Ecto neural progenitor cell (in vitro differentiated cells): ENCODE measurements at regions not wholly inside any gene's neighbourhood (a gene's known extent, or its start where the extent isn't known, plus 50 kb on each side); places are given as distances from the start of the nearest gene placed in this dataset.

Source experiments
- DNase-seq: peaks from one replicate; pipeline ENCODE4 v3.0.0-alpha.2; 2018; ENCODE audit warnings: low spot score

GRCh38 chr1:90650401-90650800 is 66.7 kb downstream of the BARHL2 start:
- no peak for DNase-seq

GRCh38 chr1:90640325-90640724 is 76.8 kb downstream of the BARHL2 start:
- no peak for DNase-seq

DNA sequence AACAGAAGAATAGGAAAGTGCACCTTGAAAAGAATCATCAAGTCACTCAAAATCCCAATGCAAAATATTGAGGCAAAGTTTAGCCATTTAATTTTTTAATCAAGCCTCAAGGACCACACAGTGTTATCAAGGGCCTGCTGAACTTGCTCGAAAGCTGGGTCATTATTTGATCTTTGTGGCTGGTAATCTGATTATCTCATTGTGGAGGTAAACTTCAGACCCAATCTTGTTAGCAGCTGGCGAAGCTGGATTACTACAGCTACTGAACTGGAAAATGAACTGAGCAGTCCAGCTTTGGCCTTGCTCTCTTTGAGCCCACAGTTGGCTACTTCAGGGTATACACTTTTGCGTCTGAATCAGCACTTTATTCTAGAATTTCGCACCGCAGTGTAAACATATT is 94.4 kb downstream of the BARHL2 start:
- no peak for DNase-seq

GRCh38 chr1:90621986-90622385 is 95.1 kb downstream of the BARHL2 start:
- no peak for DNase-seq

DNA sequence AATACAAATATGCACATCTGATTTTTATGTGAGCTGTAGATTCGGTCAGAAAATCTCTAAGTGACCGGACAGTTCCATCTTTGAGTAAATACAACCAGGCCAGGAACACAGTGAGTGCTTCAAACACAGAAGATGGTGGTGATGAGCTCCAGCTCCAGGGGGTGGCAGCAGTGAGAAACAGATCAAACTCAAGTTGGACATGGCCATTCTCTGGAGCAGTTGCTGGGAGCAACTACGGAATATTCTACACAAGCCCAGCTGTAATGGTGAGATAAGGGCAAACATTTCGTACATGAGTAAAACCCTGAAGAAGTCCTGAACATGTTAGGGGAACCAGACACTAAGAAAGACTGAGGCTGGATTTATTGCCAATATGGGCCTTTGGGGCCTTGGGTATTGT is 100.7 kb downstream of the BARHL2 start:
- DNase-seq, result no peak

DNA sequence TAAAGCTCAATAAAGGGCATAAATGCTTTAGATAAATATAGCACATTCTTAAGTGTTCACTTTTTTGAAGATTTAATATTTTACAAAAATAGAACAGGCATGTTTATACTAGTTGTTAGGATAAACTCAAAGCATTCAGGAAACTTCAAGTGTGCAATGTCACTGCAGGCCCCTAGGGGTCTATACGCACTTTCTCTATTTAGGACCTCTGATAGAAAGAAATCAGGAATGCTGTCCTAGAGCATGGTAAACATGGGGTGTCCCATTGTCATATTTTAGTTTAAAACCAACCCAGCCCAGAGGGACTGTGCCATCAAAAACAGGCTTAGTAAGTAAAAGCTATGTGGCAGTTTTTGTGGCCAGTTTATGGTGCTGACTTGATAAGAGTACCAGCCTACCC is 102.2 kb downstream of the BARHL2 start:
- DNase-seq, result no peak

GRCh38 chr1:90613371-90613770 is 103.7 kb downstream of the BARHL2 start:
- DNase-seq, result no peak

DNA sequence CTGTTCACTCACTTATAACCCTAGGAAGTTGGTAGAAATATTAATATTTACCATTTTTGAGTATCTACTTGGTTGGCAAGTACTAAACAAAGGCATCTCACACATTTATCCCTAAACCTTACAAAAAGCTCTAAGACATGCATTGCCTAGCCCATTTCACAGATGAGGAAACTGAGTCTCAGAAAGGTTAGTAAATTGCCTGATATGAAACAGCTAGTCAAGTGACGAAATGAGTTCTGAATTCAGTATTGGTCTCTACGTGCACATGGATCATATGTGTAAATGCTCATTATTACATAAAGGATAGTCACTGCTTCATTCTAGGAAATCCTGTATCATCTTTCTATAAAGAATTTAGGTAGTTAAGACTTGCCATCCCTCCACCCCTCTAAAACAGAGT is 105.1 kb downstream of the BARHL2 start:
- no peak for DNase-seq

- DNase-seq, result no peak
Observed at GRCh38 chr1:90607736-90608135, 109.4 kb downstream of the BARHL2 start.

DNA sequence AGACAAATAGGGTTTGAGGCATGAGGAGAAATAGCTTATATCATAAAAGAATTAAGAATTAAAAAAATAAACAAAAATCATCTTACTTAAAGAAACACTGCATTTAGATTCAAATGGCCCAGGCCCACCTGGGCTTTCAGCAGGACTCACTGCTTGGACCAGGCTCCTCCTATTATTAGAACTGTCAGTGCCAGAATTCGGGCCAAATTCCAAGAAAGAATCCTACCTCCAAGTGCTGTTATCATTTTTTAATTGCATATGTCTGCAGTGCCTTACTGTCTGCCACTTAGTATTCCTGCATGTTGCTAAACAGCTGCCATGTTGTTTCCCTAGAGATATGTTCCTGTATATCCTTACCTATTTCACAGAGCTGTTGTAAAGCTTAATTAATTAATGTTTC is 112.0 kb downstream of the BARHL2 start:
- no peak for DNase-seq

DNA sequence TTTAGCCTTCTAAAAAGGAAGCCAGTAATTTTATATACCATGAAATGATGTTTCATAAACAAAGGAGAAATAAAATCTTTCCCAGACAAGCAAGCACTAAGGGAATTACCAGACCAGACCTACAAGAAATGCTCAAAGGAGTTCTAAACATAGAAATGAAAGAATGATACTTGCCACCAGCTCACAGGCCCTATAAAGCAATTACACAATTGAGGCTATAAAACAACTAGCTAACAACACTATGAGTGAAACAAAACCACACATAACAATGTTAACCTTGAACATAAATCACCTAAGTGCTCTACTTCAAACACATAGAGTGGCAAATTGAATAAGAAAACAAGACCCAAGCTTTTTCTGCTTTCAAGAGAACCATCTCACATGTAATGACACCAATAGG is 123.8 kb downstream of the BARHL2 start:
- no peak for DNase-seq

DNA sequence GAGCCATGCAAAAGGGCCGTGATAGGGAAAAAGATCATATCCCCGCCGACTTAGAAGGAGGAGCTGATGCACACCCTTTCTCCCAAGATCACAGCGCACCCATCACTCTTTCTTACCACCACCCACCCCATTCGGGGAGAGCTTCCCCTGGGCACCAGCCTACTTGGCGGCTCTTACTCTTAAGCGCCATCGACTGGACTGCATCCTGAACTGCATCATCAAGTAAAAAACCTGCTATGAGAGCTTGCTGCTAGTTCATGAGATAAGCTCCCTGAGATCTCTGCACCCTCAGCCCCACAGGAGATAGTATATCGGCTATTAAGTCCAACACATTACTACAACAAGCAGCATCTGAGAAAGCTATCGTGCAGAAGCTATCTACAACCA is 125.1 kb downstream of the BARHL2 start:
- DNase-seq, result no peak

DNA sequence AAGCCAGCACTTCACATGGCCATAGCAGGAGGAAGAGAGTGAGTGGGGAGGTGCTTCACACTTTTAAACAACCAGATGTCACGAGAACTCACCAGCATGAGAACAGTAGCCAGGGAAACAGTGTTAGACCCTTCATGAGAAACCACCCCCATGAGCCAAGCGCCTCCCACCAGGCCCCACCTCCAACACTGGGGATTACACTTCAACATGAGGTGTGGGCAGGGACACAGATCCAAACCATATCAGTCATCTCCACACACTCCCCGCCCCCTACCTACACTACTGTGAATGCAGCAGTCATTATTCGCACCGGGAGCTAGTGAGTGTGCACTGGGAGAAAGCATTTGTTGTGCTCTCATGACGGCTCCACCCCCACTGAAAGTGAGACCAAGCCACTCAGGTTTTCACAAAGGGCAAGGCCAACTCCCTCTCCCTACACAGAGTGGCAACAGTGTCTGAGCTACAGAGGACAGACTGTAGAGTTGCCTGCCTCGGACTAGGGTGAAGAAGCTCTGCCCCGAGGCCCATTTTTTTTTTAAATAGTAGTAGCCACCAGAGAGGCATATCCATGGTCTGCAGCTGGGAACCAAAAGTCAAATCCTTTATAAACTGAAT is 125.6 kb downstream of the BARHL2 start:
- DNase-seq, result no peak

DNA sequence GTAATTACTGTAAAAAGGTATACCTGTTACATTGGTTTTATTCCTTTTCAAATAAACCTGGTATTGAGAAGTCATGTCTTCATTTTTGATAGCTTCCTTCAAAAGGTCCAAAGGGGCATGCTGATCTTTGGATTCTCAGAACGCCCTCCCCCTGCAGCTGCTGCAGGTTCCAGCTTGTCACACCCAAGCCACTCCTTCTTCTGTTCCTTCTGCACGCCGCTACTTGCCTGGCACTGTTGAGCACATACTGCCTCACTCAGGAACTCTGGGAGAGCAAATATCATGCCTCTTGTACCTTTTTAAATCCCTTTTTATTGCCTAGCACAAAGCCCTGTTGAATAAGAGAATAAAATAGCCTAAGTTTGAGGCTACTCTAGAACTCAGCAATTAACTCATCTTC is 136.9 kb downstream of the BARHL2 start:
- no peak for DNase-seq

GRCh38 chr1:90579212-90579802 is 137.8 kb downstream of the BARHL2 start:
- no peak for DNase-seq

GRCh38 chr1:90574692-90575370 is 142.3 kb downstream of the BARHL2 start:
- DNase-seq, result no peak

GRCh38 chr1:90573736-90574135 is 143.4 kb downstream of the BARHL2 start:
- no peak for DNase-seq

DNA sequence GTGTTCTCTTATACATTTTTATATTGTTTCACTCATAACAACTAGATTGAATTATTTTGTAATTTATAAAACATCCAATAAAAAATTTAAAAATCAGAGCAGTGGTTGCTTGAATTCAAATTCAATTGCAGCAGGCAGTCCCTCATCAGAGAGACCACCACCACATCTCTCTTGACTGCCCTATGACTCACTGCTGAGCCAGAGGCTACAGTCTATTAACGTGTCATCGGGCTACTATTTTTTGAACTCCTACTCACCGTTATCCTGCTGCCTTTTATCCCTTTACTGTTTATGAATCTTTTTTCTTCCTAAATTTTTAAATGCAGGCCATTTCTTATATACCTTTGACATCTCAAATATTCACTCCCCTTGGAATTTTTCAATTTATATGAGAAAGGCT is 144.7 kb downstream of the BARHL2 start:
- DNase-seq, result no peak

GRCh38 chr1:90568436-90568835 is 148.7 kb downstream of the BARHL2 start:
- DNase-seq, result no peak

GRCh38 chr1:90564164-90564563 is 152.9 kb downstream of the BARHL2 start:
- DNase-seq, result no peak

DNA sequence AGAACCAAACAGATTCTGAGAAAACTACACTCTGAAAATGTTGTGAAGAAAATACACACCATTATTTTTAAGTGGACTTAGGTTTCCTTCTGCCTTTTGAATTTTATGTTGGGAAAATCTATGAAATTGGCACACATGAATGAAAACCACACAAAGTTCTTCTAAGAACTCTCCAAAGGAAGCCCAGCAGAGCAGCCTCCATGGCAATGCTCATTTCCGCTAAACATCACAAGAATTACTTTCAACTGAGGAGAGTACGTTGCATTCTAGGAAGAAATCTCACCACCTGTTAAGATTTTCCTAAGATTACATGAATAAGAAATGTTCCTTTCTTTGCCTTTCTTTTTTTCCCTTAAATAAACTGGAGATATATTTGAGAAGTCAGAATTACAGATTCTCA is 154.2 kb downstream of the BARHL2 start:
- DNase-seq, result no peak

- no peak for DNase-seq
Observed at GRCh38 chr1:90561911-90562310, 155.2 kb downstream of the BARHL2 start.

DNA sequence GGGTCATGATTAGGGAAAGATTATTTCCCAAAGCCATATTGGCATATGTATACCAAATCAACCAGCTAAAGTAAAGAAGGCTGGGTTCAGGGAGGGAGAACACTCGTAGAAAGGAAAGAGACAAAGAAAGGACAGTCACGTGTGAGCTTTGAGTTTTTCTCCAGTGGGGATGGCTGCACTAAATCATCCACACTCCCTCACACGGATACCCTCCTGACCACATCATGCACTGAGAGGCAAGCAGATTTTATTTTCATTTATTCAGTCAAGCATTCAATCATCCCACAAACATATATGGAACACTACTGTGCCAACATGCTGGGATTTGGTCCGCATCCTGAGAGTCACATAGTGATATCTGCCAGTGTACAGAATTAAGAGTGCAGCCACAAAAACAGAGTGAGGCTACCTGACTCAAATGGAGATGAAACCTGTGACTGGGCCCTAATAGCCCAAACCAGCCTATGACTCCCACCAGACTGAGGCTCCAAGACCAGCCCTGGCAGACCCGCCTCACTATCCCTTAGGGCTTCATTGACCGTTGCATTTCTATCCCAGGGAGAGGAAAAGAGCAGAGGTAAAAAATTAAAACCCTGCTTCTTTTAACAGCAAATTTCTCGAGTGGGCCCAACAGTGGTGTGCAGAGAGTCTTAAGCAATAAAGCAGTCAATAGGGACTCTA is 155.9 kb downstream of the BARHL2 start:
- DNase-seq, result no peak
